GM12892 (cell line): ENCODE measurements at regions not wholly inside any gene's neighbourhood (a gene's known extent, or its start where the extent isn't known, plus 50 kb on each side); places are given as distances from the start of the nearest gene placed in this dataset.

ENCODE experiments used
- DNase-seq: peaks from one replicate; pipeline ENCODE4 v3.0.0; 2011; ENCODE audit not compliant: insufficient read length
- FAIRE-seq: peaks from 2 replicates; lab custom pipeline; 2011; peaks lifted over from hg19 to GRCh38; lab: Jason Lieb, UNC
- POLR2A ChIP-seq: IDR thresholded peaks from 2 replicates; pipeline ENCODE4 v1.6.1; 2011; ENCODE audit warnings: low read depth, low read length, control low read depth
- POLR2AphosphoS5 ChIP-seq: IDR thresholded peaks from 2 replicates; pipeline ENCODE4 v1.6.1; 2011; ENCODE audit warnings: low read depth, low read length, control low read depth
- TAF1 ChIP-seq: IDR thresholded peaks from 2 replicates; pipeline ENCODE4 v1.6.1; 2011; ENCODE audit warnings: low read depth, mild to moderate bottlenecking, control low read depth, low read length, borderline replicate concordance

GRCh38 chr2:240203031-240203787 lies 62.8 kb upstream of the OTOS start:
- FAIRE-seq (no peak), DNase-seq (no peak)
- no peak for TF ChIP-seq TAF1
- no peak for TF ChIP-seq POLR2A
- TF ChIP-seq POLR2AphosphoS5, result no peak

- DNase-seq (no peak), FAIRE-seq (no peak)
- no peak for TF ChIP-seq TAF1
These were observed 63.4 kb upstream of the OTOS start for GRCh38 chr2:240203788-240204270.

GRCh38 chr2:240204431-240205276 lies 64.2 kb upstream of the OTOS start:
- no peak for FAIRE-seq
- no peak for TF ChIP-seq TAF1
- no peak for TF ChIP-seq POLR2AphosphoS5
- TF ChIP-seq POLR2A, result no peak
- DNase-seq, result no peak

GRCh38 chr2:240205348-240205747 lies 64.9 kb upstream of the OTOS start:
- no peak for FAIRE-seq
- no peak for DNase-seq
- no peak for TF ChIP-seq POLR2A
- TF ChIP-seq TAF1, result no peak
- TF ChIP-seq POLR2AphosphoS5, result no peak

- no peak for FAIRE-seq
- DNase-seq, result no peak
- TF ChIP-seq POLR2A, result no peak
- no peak for TF ChIP-seq POLR2AphosphoS5
- no peak for TF ChIP-seq TAF1
These were observed 65.3 kb upstream of the OTOS start for GRCh38 chr2:240205772-240206171.

- no peak for FAIRE-seq
- TF ChIP-seq POLR2AphosphoS5, result no peak
- TF ChIP-seq POLR2A, result no peak
- no peak for TF ChIP-seq TAF1
- no peak for DNase-seq
These were observed 66.2 kb upstream of the OTOS start for GRCh38 chr2:240206630-240207029.

- DNase-seq (no peak), FAIRE-seq (no peak)
- TF ChIP-seq POLR2AphosphoS5, result no peak
- TF ChIP-seq POLR2A, result no peak
- TF ChIP-seq TAF1, result no peak
These were observed 67.2 kb upstream of the OTOS start for GRCh38 chr2:240207661-240208060.

- DNase-seq, result no peak
- no peak for TF ChIP-seq TAF1
- no peak for TF ChIP-seq POLR2A
- TF ChIP-seq POLR2AphosphoS5, result no peak
- FAIRE-seq, result no peak
These were observed 67.6 kb upstream of the OTOS start for GRCh38 chr2:240208096-240208495.

- FAIRE-seq, result no peak
- TF ChIP-seq TAF1 (no peak), POLR2AphosphoS5 (no peak), POLR2A (no peak)
These were observed 68.3 kb upstream of the OTOS start for GRCh38 chr2:240208631-240209211.

GRCh38 chr2:240209493-240209892 lies 69.0 kb upstream of the OTOS start:
- TF ChIP-seq TAF1 (no peak), POLR2A (no peak), POLR2AphosphoS5 (no peak)
- FAIRE-seq, result no peak

More at GRCh38 chr2:240208631-240209211, 68.3 kb upstream of the OTOS start:
- no peak for DNase-seq

More at GRCh38 chr2:240209493-240209892, 69.0 kb upstream of the OTOS start:
- DNase-seq, result no peak
